K562 (cell line): ENCODE measurements at regions not wholly inside any gene's neighbourhood (a gene's known extent, or its start where the extent isn't known, plus 50 kb on each side); places are given as distances from the start of the nearest gene placed in this dataset.

Source experiments
- ATAC-seq: fragments of 200-7000 bp; cut with Tn5 transposase; 3 replicates; pipeline ENCODE4 v1.9.1; 2020; ENCODE audit warnings: moderate library complexity
- BruUV-seq: library from RNA; stranded (reverse); fragments of 400-500 nt; replicated peaks from 2 replicates; lab custom pipeline; 2021; lab: Mats Ljungman, UMichigan
- CTCF ChIA-PET: fragments of 300-600 bp; formaldehyde crosslinking; extraction: SDS; loops from one replicate; lab custom pipeline; 2021; ENCODE audit warnings: low intra/inter-chr PET ratio; lab: Yijun Ruan, JAX
- POLR2A ChIA-PET: fragments of 300-600, 350-650 bp; sonication (Branson Sonifier 250); formaldehyde crosslinking; extraction: SDS; loops from one replicate; lab custom pipeline; 2021; ENCODE audit warnings: antibody characterized with exemption, inconsistent platforms; lab: Yijun Ruan, JAX
- DNase-seq, 4 experiments: peaks; one replicate each; pipeline versions ENCODE4 v3.0.0 to v3.0.0-alpha.2; 2011 to 2018; ENCODE audit warnings: low spot score in 3 of 4, mixed read lengths in 3 of 4; ENCODE audit errors: extremely low read depth in 1 of 4
- FAIRE-seq: peaks from 2 replicates; lab custom pipeline; 2011; peaks lifted over from hg19 to GRCh38; lab: Jason Lieb, UNC
- H2AFZ ChIP-seq: 2 replicates; pipeline ENCODE4 v1.6.0; 2011; ENCODE audit warnings: low read depth, low read length, control low read depth, inconsistent platforms
- H3K27ac ChIP-seq: fragments of 200-600 bp; 3 replicates; pipeline ENCODE4 v1.8.0; 2011; ENCODE audit warnings: low read depth, mild to moderate bottlenecking, control low read depth, inconsistent platforms, low read length, moderate library complexity, mixed read lengths; ENCODE audit errors: extremely low read depth
- H3K27me3 ChIP-seq, 2 experiments: fragments of 300-600 bp in 1 of 2; 2 replicates in 1 of 2; 3 replicates in 1 of 2; pipeline versions ENCODE4 v1.6.0 to v1.8.0; 2011; ENCODE audit warnings: inconsistent platforms in 2 of 2, low read length in 2 of 2, mild to moderate bottlenecking in 1 of 2, mixed read lengths in 1 of 2, moderate library complexity in 1 of 2; ENCODE audit not compliant: control insufficient read depth in 2 of 2, insufficient read depth in 2 of 2
- H3K36me3 ChIP-seq: fragments of 300-600 bp; 3 replicates; pipeline ENCODE4 v1.8.0; 2011; ENCODE audit warnings: mild to moderate bottlenecking, low read length, inconsistent platforms; ENCODE audit not compliant: control insufficient read depth, insufficient read depth
- H3K4me1 ChIP-seq, 2 experiments: fragments of 200-600 bp in 1 of 2; replicated peaks in 1 of 2; 2 replicates in 1 of 2; 3 replicates in 1 of 2; pipeline versions ENCODE4 v1.5.1 to v1.8.0; 2011; ENCODE audit warnings: inconsistent platforms in 2 of 2, low read length in 2 of 2, mild to moderate bottlenecking in 1 of 2, mixed read lengths in 1 of 2, moderate library complexity in 1 of 2; ENCODE audit not compliant: control insufficient read depth in 2 of 2, insufficient read depth in 2 of 2
- H3K4me2 ChIP-seq: 2 replicates; pipeline ENCODE4 v1.6.1; 2011; ENCODE audit warnings: low read length, control low read depth, inconsistent platforms, mixed read lengths; ENCODE audit not compliant: insufficient read depth
- H3K4me3 ChIP-seq: fragments of 200-600 bp; sonication (generic), shearing (Covaris generic); 2 replicates; pipeline ENCODE4 v1.5.1; 2016; ENCODE audit warnings: control low read depth, inconsistent platforms
- H3K79me2 ChIP-seq: fragments of 200-600 bp; 3 replicates; pipeline ENCODE4 v1.8.0; 2011; ENCODE audit warnings: low read length, inconsistent platforms; ENCODE audit not compliant: control insufficient read depth, insufficient read depth
- H3K9ac ChIP-seq, 2 experiments: 2 replicates each; pipeline versions ENCODE4 v1.6.0 to v1.6.1; 2011; ENCODE audit warnings: low read depth in 2 of 2, low read length in 2 of 2, control low read depth in 1 of 2, inconsistent platforms in 1 of 2, mild to moderate bottlenecking in 1 of 2, mixed read lengths in 1 of 2; ENCODE audit not compliant: insufficient read depth in 1 of 2
- H3K9me1 ChIP-seq: one replicate; pipeline ENCODE4 v1.6.0; 2011; ENCODE audit warnings: inconsistent platforms, mild to moderate bottlenecking, low read length, moderate library complexity; ENCODE audit not compliant: control insufficient read depth, insufficient read depth
- H3K9me3 ChIP-seq: replicated peaks from 2 replicates; pipeline ENCODE4 v1.5.1; 2011; ENCODE audit warnings: low read depth, low read length, inconsistent platforms; ENCODE audit not compliant: control insufficient read depth, insufficient read depth
- H4K20me1 ChIP-seq: replicated peaks from 2 replicates; pipeline ENCODE4 v1.6.1; 2011; ENCODE audit warnings: low read length, inconsistent platforms, mixed read lengths; ENCODE audit not compliant: control insufficient read depth, insufficient read depth
- RBM25 ChIP-seq: fragments of 200-400 bp; formaldehyde crosslinking; IDR thresholded peaks from 2 replicates; pipeline ENCODE4 v1.6.1; 2018; ENCODE audit warnings: low read length, low read depth, moderate library complexity; ENCODE audit not compliant: severe bottlenecking
- SMARCA5 ChIP-seq: fragments of 450-650 bp; IDR thresholded peaks from 2 replicates; pipeline ENCODE4 v1.6.1; 2016
- WGBS: fragments of 100-300 bp; shearing (Covaris generic); methylation state at CpG from one replicate; pipeline ENCODE4 v1.1.6; 2016; ENCODE audit warnings: low coverage, mixed read lengths; ENCODE audit not compliant: insufficient coverage; ENCODE audit errors: missing lambda C conversion rate; 5-methylcytosine and 5-hydroxymethylcytosine counted together
- in situ Hi-C: fragments of 300-500 bp; cut with MboI; formaldehyde crosslinking; loops from 4 replicates; pipeline ENCODE4 v1.15.0; 2018; ENCODE audit warnings: inconsistent platforms, mixed read lengths
- intact Hi-C: fragments of 100-400 bp; cut with micrococcal nuclease; formaldehyde crosslinking; loops from 2 replicates; pipeline ENCODE4 v1.14.2; 2022
- TF ChIP-seq, protein P1 (sequence below): fragments of 250-450 bp; sonication (Bioruptor Pico); IDR thresholded peaks from 2 replicates; pipeline ENCODE4 v1.4.0; 2020

DNA sequence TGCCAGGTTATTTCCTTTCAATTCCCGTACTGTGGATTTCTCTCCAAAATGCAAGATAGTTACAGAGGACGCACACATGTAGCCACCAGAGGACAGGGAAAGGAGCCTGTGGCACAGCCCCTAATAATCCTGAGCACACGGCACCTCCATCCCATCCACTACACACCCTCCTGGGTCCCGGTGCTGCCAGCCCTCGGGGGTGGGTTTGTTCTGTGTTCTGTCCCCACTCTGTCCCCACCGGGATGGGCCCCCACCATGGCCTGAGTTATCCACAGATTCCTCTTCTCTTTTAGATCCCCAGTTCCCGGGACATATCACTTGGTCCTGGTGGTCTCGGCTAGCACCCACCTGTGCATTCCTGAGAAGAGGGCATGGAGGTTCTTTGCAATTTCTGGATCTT is 196.9 kb upstream of the PPP2R2D start:
- WGBS = 0% methylated on average over 7 of the region's 8 CpGs
- no peaks in the 10 kb centered on the region for H3K9me1 ChIP-seq
- H2AFZ ChIP-seq = no peak overlapping the region
- ATAC-seq (no peak), FAIRE-seq (no peak), DNase-seq (no peak)
- intact Hi-C loops = no loop called here
- no TSS peak for BruUV-seq
- no peak overlapping the region for H3K9ac ChIP-seq
- no peak overlapping the region for H3K27ac ChIP-seq
- peaks cover 0 to 12% of the 10 kb centered on the region in 2 experiments; a peak in 1 of 5 replicates for H3K27me3 ChIP-seq
- H3K4me2 ChIP-seq = no peak overlapping the region
- H3K79me2 ChIP-seq = no peaks in the 10 kb centered on the region
- H3K4me1 ChIP-seq = no peaks in the 10 kb centered on the region
- no peak overlapping the region for H3K4me3 ChIP-seq
- no peaks in the 10 kb centered on the region for H3K9me3 ChIP-seq
- H4K20me1 ChIP-seq = no peaks in the 10 kb centered on the region
- in situ Hi-C loops = no loop called here
- no peaks in the 10 kb centered on the region for H3K36me3 ChIP-seq
- ChIA-PET CTCF (no interaction called here), POLR2A (no interaction called here)
- TF ChIP-seq RBM25 = no peak
- no peak for TF ChIP-seq SMARCA5
- TF ChIP-seq, protein P1, sequence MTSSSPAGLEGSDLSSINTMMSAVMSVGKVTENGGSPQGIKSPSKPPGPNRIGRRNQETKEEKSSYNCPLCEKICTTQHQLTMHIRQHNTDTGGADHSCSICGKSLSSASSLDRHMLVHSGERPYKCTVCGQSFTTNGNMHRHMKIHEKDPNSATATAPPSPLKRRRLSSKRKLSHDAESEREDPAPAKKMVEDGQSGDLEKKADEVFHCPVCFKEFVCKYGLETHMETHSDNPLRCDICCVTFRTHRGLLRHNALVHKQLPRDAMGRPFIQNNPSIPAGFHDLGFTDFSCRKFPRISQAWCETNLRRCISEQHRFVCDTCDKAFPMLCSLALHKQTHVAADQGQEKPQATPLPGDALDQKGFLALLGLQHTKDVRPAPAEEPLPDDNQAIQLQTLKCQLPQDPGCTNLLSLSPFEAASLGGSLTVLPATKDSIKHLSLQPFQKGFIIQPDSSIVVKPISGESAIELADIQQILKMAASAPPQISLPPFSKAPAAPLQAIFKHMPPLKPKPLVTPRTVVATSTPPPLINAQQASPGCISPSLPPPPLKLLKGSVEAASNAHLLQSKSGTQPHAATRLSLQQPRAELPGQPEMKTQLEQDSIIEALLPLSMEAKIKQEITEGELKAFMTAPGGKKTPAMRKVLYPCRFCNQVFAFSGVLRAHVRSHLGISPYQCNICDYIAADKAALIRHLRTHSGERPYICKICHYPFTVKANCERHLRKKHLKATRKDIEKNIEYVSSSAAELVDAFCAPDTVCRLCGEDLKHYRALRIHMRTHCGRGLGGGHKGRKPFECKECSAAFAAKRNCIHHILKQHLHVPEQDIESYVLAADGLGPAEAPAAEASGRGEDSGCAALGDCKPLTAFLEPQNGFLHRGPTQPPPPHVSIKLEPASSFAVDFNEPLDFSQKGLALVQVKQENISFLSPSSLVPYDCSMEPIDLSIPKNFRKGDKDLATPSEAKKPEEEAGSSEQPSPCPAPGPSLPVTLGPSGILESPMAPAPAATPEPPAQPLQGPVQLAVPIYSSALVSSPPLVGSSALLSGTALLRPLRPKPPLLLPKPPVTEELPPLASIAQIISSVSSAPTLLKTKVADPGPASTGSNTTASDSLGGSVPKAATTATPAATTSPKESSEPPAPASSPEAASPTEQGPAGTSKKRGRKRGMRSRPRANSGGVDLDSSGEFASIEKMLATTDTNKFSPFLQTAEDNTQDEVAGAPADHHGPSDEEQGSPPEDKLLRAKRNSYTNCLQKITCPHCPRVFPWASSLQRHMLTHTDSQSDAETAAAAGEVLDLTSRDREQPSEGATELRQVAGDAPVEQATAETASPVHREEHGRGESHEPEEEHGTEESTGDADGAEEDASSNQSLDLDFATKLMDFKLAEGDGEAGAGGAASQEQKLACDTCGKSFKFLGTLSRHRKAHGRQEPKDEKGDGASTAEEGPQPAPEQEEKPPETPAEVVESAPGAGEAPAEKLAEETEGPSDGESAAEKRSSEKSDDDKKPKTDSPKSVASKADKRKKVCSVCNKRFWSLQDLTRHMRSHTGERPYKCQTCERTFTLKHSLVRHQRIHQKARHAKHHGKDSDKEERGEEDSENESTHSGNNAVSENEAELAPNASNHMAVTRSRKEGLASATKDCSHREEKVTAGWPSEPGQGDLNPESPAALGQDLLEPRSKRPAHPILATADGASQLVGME (CRISPR knock-in tag) = no peak
